K562 (cell line): ENCODE measurements at regions not wholly inside any gene's neighbourhood (a gene's known extent, or its start where the extent isn't known, plus 50 kb on each side); places are given as distances from the start of the nearest gene placed in this dataset.

ENCODE experiments used
- ATAC-seq: fragments of 200-7000 bp; cut with Tn5 transposase; 3 replicates; pipeline ENCODE4 v1.9.1; 2020; ENCODE audit warnings: moderate library complexity
- BruUV-seq: library from RNA; stranded (reverse); fragments of 400-500 nt; replicated peaks from 2 replicates; lab custom pipeline; 2021; lab: Mats Ljungman, UMichigan
- CTCF ChIA-PET: fragments of 300-600 bp; formaldehyde crosslinking; extraction: SDS; loops from one replicate; lab custom pipeline; 2021; ENCODE audit warnings: low intra/inter-chr PET ratio; lab: Yijun Ruan, JAX
- POLR2A ChIA-PET: fragments of 300-600, 350-650 bp; sonication (Branson Sonifier 250); formaldehyde crosslinking; extraction: SDS; loops from one replicate; lab custom pipeline; 2021; ENCODE audit warnings: antibody characterized with exemption, inconsistent platforms; lab: Yijun Ruan, JAX
- DNase-seq, 4 experiments: peaks; one replicate each; pipeline versions ENCODE4 v3.0.0 to v3.0.0-alpha.2; 2011 to 2018; ENCODE audit warnings: low spot score in 3 of 4, mixed read lengths in 3 of 4; ENCODE audit errors: extremely low read depth in 1 of 4
- FAIRE-seq: peaks from 2 replicates; lab custom pipeline; 2011; peaks lifted over from hg19 to GRCh38; lab: Jason Lieb, UNC
- H2AFZ ChIP-seq: 2 replicates; pipeline ENCODE4 v1.6.0; 2011; ENCODE audit warnings: low read depth, low read length, control low read depth, inconsistent platforms
- H3K27ac ChIP-seq: fragments of 200-600 bp; 3 replicates; pipeline ENCODE4 v1.8.0; 2011; ENCODE audit warnings: low read depth, mild to moderate bottlenecking, control low read depth, inconsistent platforms, low read length, moderate library complexity, mixed read lengths; ENCODE audit errors: extremely low read depth
- H3K27me3 ChIP-seq, 2 experiments: fragments of 300-600 bp in 1 of 2; 2 replicates in 1 of 2; 3 replicates in 1 of 2; pipeline versions ENCODE4 v1.6.0 to v1.8.0; 2011; ENCODE audit warnings: inconsistent platforms in 2 of 2, low read length in 2 of 2, mild to moderate bottlenecking in 1 of 2, mixed read lengths in 1 of 2, moderate library complexity in 1 of 2; ENCODE audit not compliant: control insufficient read depth in 2 of 2, insufficient read depth in 2 of 2
- H3K36me3 ChIP-seq: fragments of 300-600 bp; 3 replicates; pipeline ENCODE4 v1.8.0; 2011; ENCODE audit warnings: mild to moderate bottlenecking, low read length, inconsistent platforms; ENCODE audit not compliant: control insufficient read depth, insufficient read depth
- H3K4me1 ChIP-seq, 2 experiments: fragments of 200-600 bp in 1 of 2; replicated peaks in 1 of 2; 2 replicates in 1 of 2; 3 replicates in 1 of 2; pipeline versions ENCODE4 v1.5.1 to v1.8.0; 2011; ENCODE audit warnings: inconsistent platforms in 2 of 2, low read length in 2 of 2, mild to moderate bottlenecking in 1 of 2, mixed read lengths in 1 of 2, moderate library complexity in 1 of 2; ENCODE audit not compliant: control insufficient read depth in 2 of 2, insufficient read depth in 2 of 2
- H3K4me2 ChIP-seq: 2 replicates; pipeline ENCODE4 v1.6.1; 2011; ENCODE audit warnings: low read length, control low read depth, inconsistent platforms, mixed read lengths; ENCODE audit not compliant: insufficient read depth
- H3K4me3 ChIP-seq: fragments of 200-600 bp; sonication (generic), shearing (Covaris generic); 2 replicates; pipeline ENCODE4 v1.5.1; 2016; ENCODE audit warnings: control low read depth, inconsistent platforms
- H3K79me2 ChIP-seq: fragments of 200-600 bp; 3 replicates; pipeline ENCODE4 v1.8.0; 2011; ENCODE audit warnings: low read length, inconsistent platforms; ENCODE audit not compliant: control insufficient read depth, insufficient read depth
- H3K9ac ChIP-seq, 2 experiments: 2 replicates each; pipeline versions ENCODE4 v1.6.0 to v1.6.1; 2011; ENCODE audit warnings: low read depth in 2 of 2, low read length in 2 of 2, control low read depth in 1 of 2, inconsistent platforms in 1 of 2, mild to moderate bottlenecking in 1 of 2, mixed read lengths in 1 of 2; ENCODE audit not compliant: insufficient read depth in 1 of 2
- H3K9me1 ChIP-seq: one replicate; pipeline ENCODE4 v1.6.0; 2011; ENCODE audit warnings: inconsistent platforms, mild to moderate bottlenecking, low read length, moderate library complexity; ENCODE audit not compliant: control insufficient read depth, insufficient read depth
- H3K9me3 ChIP-seq: replicated peaks from 2 replicates; pipeline ENCODE4 v1.5.1; 2011; ENCODE audit warnings: low read depth, low read length, inconsistent platforms; ENCODE audit not compliant: control insufficient read depth, insufficient read depth
- H4K20me1 ChIP-seq: replicated peaks from 2 replicates; pipeline ENCODE4 v1.6.1; 2011; ENCODE audit warnings: low read length, inconsistent platforms, mixed read lengths; ENCODE audit not compliant: control insufficient read depth, insufficient read depth
- FOXM1 ChIP-seq, 2 experiments: fragments of 450-650 bp in 1 of 2; sonication (generic) in 1 of 2; formaldehyde crosslinking in 1 of 2; IDR thresholded peaks; 2 replicates each; pipeline versions ENCODE4 v1.6.1 to v1.9.0; 2017 to 2022; ENCODE audit warnings: low read depth in 2 of 2, mild to moderate bottlenecking in 2 of 2, missing genetic modification reagents in 1 of 2, moderate library complexity in 1 of 2
- LCOR ChIP-seq: sonication (generic); formaldehyde crosslinking; IDR thresholded peaks from 2 replicates; pipeline ENCODE4 v1.8.0; 2022; ENCODE audit warnings: mild to moderate bottlenecking, missing genetic modification reagents
- NR2C1 ChIP-seq, 2 experiments: fragments of 450-650 bp; IDR thresholded peaks; 2 replicates each; pipeline ENCODE4 v1.6.1; 2017; ENCODE audit warnings: mild to moderate bottlenecking in 2 of 2, antibody characterized with exemption in 1 of 2, inconsistent platforms in 1 of 2, missing compliant biosample characterization in 1 of 2, missing genetic modification characterization in 1 of 2
- PHB2 ChIP-seq: fragments of 450-650 bp; IDR thresholded peaks from 2 replicates; pipeline ENCODE4 v1.6.1; 2017; ENCODE audit warnings: low read depth
- ZBTB12 ChIP-seq: fragments of 250-450 bp; sonication (Bioruptor Pico); IDR thresholded peaks from 2 replicates; pipeline ENCODE4 v1.4.0; 2020
- ZBTB7A ChIP-seq: IDR thresholded peaks from 2 replicates; pipeline ENCODE4 v1.6.1; 2011; ENCODE audit warnings: low read depth, mild to moderate bottlenecking, low read length, moderate library complexity, borderline replicate concordance; ENCODE audit not compliant: control insufficient read depth
- ZNF655 ChIP-seq: fragments of 250-450 bp; sonication (Bioruptor Pico); IDR thresholded peaks from 2 replicates; pipeline ENCODE4 v1.5.0; 2021
- ZNF76 ChIP-seq: fragments of 250-450 bp; sonication (Bioruptor Pico); IDR thresholded peaks from 2 replicates; pipeline ENCODE4 v1.4.0; 2020; ENCODE audit warnings: mild to moderate bottlenecking, moderate library complexity, borderline replicate concordance
- ZNF830 ChIP-seq: fragments of 250-450 bp; sonication (Bioruptor Pico); IDR thresholded peaks from 2 replicates; pipeline ENCODE4 v1.5.0; 2021; ENCODE audit warnings: mild to moderate bottlenecking
- WGBS: fragments of 100-300 bp; shearing (Covaris generic); methylation state at CpG from one replicate; pipeline ENCODE4 v1.1.6; 2016; ENCODE audit warnings: low coverage, mixed read lengths; ENCODE audit not compliant: insufficient coverage; ENCODE audit errors: missing lambda C conversion rate; 5-methylcytosine and 5-hydroxymethylcytosine counted together
- in situ Hi-C: fragments of 300-500 bp; cut with MboI; formaldehyde crosslinking; loops from 4 replicates; pipeline ENCODE4 v1.15.0; 2018; ENCODE audit warnings: inconsistent platforms, mixed read lengths
- intact Hi-C: fragments of 100-400 bp; cut with micrococcal nuclease; formaldehyde crosslinking; loops from 2 replicates; pipeline ENCODE4 v1.14.2; 2022

- BruUV-seq, result no TSS peak
- TF ChIP-seq ZNF830 (CRISPR knock-in tag) (no peak), LCOR (no peak), ZNF76 (CRISPR knock-in tag) (no peak), NR2C1 (IDR thresholded peaks at IDR 0.05) (no peak), NR2C1 (tag; IDR thresholded peaks at IDR 0.05) (no peak), FOXM1 (IDR thresholded peaks at IDR 0.05; ENCODE audit: low read depth) (no peak), FOXM1 (CRISPR knock-in tag; IDR thresholded peaks at IDR 0.05; ENCODE audit: low read depth) (no peak), PHB2 (no peak), ZBTB7A (no peak), ZNF655 (no peak), ZBTB12 (CRISPR knock-in tag) (no peak)
- TF ChIP-seq, all 486 proteins: peak for 0
- intact Hi-C loops, result no loop called here
Measured at GRCh38 chr10:10630281-10630680, 387.4 kb upstream of the CELF2 start.

More at GRCh38 chr10:10630281-10630680, 387.4 kb upstream of the CELF2 start:
- Histone ChIP-seq H3K27me3 (no peaks in the 10 kb centered on the region), H2AFZ (no peak overlapping the region), H3K9me1 (no peaks in the 10 kb centered on the region), H3K4me1 (no peaks in the 10 kb centered on the region), H3K27ac (no peak overlapping the region), H3K9me3 (no peaks in the 10 kb centered on the region), H3K4me3 (no peak overlapping the region), H3K79me2 (no peaks in the 10 kb centered on the region), H4K20me1 (no peaks in the 10 kb centered on the region), H3K4me2 (no peak overlapping the region), H3K36me3 (no peaks in the 10 kb centered on the region), H3K9ac (no peak overlapping the region)
- in situ Hi-C loops, result no loop called here
- ATAC-seq (no peak), DNase-seq (no peak), FAIRE-seq (no peak)
- 0% methylated on average over 3 of the region's 3 CpGs for WGBS
- ChIA-PET CTCF (no interaction called here), POLR2A (no interaction called here)
